ENCODE measurements at regions not wholly inside any gene's neighbourhood (a gene's known extent, or its start where the extent isn't known, plus 50 kb on each side); places are given as distances from the start of the nearest gene placed in this dataset.

GRCh38 chr2:128654408-128654807, 335.7 kb upstream of the HS6ST1 start:
- no peak overlapping the region for H3K4me3 ChIP-seq (ENCODE audit: low read depth, low read length)
- no peak overlapping the region for H3K27ac ChIP-seq
- TF ChIP-seq CTCF (IDR thresholded peaks at IDR 0.05; ENCODE audit: low read depth, low read length, missing control alignments) = no peak
- in situ Hi-C loops (cut with HindIII; ENCODE audit: low pct_ligation_motif_present, low sequenced_read_pairs) = no loop called here
- H3K36me3 ChIP-seq (replicated peaks) = no peaks in the 10 kb centered on the region
- H3K27me3 ChIP-seq (replicated peaks) = no peaks in the 10 kb centered on the region
- no peak for DNase-seq

GRCh38 chr2:128660836-128661235, 342.2 kb upstream of the HS6ST1 start:
- H3K27ac ChIP-seq = no peak overlapping the region
- TF ChIP-seq CTCF (IDR thresholded peaks at IDR 0.05; ENCODE audit: low read depth, low read length, missing control alignments) = no peak
- no peaks in the 10 kb centered on the region for H3K36me3 ChIP-seq (replicated peaks)
- no peaks in the 10 kb centered on the region for H3K27me3 ChIP-seq (replicated peaks)
- H3K4me3 ChIP-seq (ENCODE audit: low read depth, low read length) = no peak overlapping the region
- DNase-seq = no peak
- in situ Hi-C loops (cut with HindIII; ENCODE audit: low pct_ligation_motif_present, low sequenced_read_pairs) = no loop called here

DNA sequence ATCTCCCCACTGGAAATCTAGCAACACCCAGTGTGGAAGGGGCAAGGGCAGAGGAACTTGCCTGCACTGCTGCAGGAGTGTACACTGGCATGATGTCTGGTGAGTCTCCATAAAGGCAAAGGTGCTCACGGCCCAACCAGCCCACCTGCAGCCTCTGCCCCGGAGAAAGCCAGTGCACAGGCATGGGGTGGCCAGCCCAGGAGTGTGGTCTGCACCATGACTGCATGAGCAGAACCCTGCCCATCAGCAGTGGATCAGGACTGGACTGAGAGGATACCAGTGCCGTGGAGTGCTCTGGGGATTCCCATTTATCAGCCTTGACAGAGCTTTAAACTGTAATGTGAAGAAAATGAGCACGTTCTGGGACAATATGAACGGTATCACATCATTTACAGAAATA, 342.6 kb upstream of the HS6ST1 start:
- no peak for DNase-seq
- H3K36me3 ChIP-seq (replicated peaks) = no peaks in the 10 kb centered on the region
- no peak overlapping the region for H3K27ac ChIP-seq
- in situ Hi-C loops (cut with HindIII; ENCODE audit: low pct_ligation_motif_present, low sequenced_read_pairs) = no loop called here
- TF ChIP-seq CTCF (IDR thresholded peaks at IDR 0.05; ENCODE audit: low read depth, low read length, missing control alignments) = no peak
- H3K27me3 ChIP-seq (replicated peaks) = no peaks in the 10 kb centered on the region
- H3K4me3 ChIP-seq (ENCODE audit: low read depth, low read length) = no peak overlapping the region

DNA sequence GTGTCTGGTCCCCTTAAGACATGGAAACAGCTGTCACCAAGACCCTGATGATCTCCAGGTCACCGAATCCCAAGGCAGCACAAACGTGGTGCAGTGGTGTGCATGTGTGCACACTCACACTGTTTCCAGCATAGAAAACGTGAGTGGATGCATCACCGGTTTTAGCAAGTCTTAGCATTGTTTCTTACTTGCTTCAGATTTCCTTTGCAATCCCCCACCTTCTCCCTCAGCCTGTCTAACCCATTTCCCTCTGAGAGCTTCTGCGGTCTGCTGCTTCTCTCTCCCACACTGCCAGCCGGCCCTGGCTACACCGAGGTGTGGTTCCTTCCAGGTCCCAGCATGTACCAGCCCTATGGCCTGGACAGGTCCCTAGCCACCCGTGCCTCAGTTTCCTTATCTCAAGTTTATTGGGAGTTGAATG, 343.4 kb upstream of the HS6ST1 start:
- Histone ChIP-seq H3K27me3 (replicated peaks) (no peaks in the 10 kb centered on the region), H3K27ac (no peak overlapping the region), H3K4me3 (ENCODE audit: low read depth, low read length) (no peak overlapping the region), H3K36me3 (replicated peaks) (no peaks in the 10 kb centered on the region)
- no peak for TF ChIP-seq CTCF (IDR thresholded peaks at IDR 0.05; ENCODE audit: low read depth, low read length, missing control alignments)
- DNase-seq = no peak
- in situ Hi-C loops (cut with HindIII; ENCODE audit: low pct_ligation_motif_present, low sequenced_read_pairs) = no loop called here

- no peak overlapping the region for H3K27ac ChIP-seq
- no peaks in the 10 kb centered on the region for H3K27me3 ChIP-seq (replicated peaks)
- no peak overlapping the region for H3K4me3 ChIP-seq (ENCODE audit: low read depth, low read length)
- in situ Hi-C loops (cut with HindIII; ENCODE audit: low pct_ligation_motif_present, low sequenced_read_pairs) = no loop called here
- TF ChIP-seq CTCF (IDR thresholded peaks at IDR 0.05; ENCODE audit: low read depth, low read length, missing control alignments) = no peak
- DNase-seq = no peak
- no peaks in the 10 kb centered on the region for H3K36me3 ChIP-seq (replicated peaks)
Measured at GRCh38 chr2:128663371-128664050, 344.8 kb upstream of the HS6ST1 start.

DNA sequence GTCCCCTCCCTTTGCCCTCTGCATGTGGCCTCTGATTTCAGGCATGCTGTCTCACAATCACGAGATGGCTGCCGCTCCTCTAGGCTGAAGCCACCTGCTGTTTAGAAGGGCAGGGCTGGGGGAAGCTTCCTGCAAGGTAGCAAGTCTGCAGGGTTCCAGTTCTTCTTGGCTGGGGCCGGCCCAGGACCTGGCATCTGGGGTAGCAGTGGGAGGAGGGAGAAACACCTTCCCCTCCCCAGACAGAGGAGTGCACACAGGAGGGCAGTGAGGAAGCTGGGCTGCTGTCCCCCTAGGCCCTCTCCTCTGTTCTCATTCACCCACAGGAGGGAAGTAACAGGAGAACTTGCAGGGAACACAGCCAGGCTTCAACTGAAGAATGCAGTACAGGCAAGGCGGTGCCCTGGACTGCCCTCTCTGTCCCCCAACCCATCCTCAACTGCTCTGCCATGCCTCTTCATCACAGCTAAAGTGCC, 345.9 kb upstream of the HS6ST1 start:
- in situ Hi-C loops (cut with HindIII; ENCODE audit: low pct_ligation_motif_present, low sequenced_read_pairs) = no loop called here
- no peak overlapping the region for H3K27ac ChIP-seq

More for the DNA sequence above, 345.9 kb upstream of the HS6ST1 start:
- no peak for TF ChIP-seq CTCF (IDR thresholded peaks at IDR 0.05; ENCODE audit: low read depth, low read length, missing control alignments)
- Histone ChIP-seq H3K27me3 (replicated peaks) (no peaks in the 10 kb centered on the region), H3K36me3 (replicated peaks) (no peaks in the 10 kb centered on the region), H3K4me3 (ENCODE audit: low read depth, low read length) (no peak overlapping the region)
- DNase-seq = no peak

Data from brain microvascular endothelial cell (primary cell).